AG20443 (cell line): ENCODE measurements at regions not wholly inside any gene's neighbourhood (a gene's known extent, or its start where the extent isn't known, plus 50 kb on each side); places are given as distances from the start of the nearest gene placed in this dataset.
A peak's percentile ranks its signal among the peaks of the same experiment; 100 is the strongest.

Source experiments
- DNase-seq: peaks from one replicate; pipeline ENCODE4 v3.0.0; 2012; ENCODE audit warnings: low spot score, mixed read lengths

DNA sequence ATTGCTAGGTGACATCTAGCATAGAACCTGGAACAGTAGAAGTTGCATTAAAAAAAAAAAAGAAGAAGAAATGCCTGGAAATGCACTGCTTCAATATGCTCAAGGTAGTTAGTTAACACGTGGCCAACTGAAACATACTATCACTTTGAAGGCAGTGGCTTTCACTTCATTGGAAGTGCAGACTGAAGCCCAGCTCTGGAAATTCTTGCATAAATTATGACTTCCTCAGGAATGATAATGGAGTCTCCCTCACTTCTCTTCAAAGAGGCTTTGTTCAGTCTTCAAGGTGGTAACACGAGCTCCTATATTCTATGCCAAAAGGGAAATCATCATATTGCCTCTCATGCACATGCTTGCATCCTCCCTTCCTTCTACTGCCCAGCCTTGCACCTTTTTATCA, 715.9 kb upstream of the API5 start:
- DNase-seq = no peak

DNA sequence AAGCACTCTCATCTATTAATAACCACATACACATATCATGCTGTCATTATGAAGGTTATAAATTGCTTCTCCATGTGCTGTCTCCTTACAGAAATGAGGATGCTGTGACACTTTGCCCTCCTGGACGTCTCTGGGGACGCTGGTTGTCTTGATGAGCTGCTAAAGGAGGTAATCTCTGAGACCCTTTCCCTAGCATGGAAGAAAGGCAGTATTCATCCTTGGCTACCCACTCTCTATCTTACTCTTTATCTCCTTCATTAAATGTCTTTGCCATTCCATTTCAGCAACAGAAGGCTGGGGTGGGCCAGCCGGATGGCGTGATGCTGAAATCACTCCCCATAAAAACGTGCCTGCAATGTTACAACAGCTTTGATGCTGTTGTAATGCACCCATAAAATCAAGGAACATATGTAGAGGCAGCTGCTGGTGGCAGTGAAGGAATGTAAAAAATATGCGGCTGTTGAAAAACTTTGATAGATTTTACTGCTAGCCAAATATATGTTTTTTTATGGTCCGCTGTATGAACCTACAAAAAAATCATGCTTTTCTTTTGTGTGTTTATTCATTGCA, 715.1 kb upstream of the API5 start:
- DNase-seq = no peak

DNA sequence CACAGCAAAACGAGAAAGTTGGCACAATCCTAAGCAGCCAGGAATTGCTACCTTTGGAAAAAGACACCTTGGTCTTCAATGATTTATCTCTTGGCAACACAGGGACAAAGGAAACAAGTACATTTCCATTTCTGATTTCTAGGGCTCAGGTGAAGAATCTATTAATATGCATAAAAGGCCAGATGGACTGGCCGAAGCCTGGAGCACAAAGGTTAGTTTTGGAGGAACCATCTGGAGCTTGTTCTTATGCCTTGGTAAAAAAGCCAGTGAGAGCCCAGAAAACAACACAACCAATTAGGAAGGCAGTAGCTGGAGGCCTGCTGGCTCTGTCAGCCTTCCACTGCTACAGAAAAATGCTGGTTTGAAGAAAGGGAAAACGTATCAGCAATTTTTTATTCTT, 713.5 kb upstream of the API5 start:
- no peak for DNase-seq

DNA sequence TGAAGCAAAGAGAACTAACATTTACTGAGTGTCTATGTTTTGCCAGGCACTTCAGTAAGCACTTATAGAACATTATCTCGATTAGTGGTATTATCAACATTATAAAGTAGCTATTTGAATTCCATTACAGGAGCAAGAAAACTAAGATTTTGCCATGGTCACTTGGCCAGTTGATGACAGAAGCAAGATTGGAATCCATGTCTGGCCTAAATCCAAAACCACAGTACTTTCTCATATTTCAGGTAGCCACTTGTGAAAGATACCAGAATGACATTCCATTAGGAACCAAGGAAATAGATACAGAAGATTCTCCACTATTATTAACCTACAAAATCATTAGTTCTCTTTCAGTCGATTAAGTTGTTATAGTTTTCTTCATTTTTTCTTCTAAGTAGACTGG, 691.0 kb upstream of the API5 start:
- DNase-seq = no peak

DNA sequence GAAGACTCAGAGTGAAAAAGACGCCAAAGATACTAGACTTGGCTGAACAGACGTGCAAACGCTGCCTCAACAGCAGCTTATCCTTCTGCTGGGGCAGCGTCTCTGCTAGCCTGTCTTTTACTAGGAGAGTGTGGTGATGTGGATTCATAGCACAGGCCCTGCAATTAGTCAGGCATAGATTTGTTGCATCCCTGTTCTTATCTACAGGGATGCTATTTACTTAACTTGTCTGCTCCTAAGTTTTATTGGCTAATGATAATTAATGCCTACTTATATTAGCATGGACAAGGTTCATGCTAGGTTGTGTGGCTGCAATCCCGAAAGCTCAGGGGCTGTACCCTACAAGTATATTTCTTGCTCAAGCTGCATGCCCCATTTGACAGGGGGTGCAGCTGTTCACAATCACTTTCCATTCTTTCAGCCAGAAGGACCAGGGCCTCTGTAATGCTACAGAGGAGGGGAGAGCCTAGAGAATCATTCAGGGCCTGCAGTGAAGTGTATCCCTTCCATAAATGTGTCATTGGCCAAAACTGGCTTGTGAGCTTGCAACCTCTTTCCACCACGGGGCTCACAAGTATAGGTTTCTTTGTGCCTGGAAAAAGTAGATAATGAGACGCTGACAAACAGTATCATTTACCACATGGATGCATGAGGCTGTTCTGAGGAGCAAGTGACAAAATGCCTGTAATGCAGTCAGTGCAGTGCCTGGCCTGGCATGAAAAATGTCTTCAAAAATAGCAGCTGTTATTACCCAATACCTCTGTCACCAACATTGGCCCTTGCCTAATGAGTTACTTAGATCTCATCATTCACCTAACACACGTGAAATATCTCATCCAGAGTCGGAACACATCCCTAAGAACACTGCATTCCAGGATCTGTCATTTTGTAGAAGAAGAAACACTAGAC, 685.8 kb upstream of the API5 start:
- DNase-seq = no peak

DNA sequence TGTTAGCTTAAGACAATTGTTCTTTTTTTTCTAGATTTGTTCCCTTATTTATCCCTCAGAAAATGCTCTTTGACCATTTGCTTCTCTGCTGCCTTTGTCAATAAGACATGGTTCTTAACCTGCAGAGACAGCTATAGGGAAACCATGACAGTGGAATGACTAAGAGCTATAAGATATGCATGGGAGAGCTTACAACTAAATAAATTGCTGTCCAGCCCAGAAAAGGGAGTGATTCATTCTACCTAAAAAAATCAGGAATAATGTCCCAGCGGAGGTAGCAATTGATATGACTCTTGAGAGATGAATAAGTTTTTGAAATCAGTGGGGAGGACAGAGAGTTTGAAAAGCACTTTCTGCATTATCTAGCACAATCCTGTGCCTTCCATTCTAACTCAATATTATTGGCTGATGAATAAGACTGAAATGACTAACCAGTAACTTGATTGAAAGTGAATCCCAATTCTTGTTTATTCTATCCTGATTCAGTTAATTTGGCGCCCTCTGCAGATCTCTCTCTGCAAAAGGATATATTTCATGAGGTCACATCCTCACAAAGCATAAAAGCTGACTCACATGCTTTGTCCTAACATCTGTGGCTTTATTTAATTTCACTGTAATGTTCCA, 680.5 kb upstream of the API5 start:
- DNase-seq = peak; percentile 8

DNA sequence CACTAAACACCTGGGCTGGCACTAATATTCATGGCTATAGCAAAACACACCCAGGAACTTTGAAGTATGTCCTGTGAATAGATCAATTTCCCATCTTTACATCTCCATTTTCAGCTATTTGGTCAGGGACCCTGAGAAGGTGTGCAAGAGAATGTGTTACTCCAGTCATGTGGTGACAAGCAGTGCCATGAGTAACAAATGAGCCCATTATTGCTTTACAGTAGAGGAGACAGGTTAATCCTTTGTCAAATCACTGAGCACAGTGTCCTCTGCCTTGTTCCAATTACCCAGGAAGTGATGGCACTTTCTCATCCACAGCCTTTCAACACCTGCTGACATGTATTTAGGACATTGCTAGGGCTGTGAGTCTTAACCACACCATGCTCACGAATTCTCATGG, 664.8 kb upstream of the API5 start:
- no peak for DNase-seq

DNA sequence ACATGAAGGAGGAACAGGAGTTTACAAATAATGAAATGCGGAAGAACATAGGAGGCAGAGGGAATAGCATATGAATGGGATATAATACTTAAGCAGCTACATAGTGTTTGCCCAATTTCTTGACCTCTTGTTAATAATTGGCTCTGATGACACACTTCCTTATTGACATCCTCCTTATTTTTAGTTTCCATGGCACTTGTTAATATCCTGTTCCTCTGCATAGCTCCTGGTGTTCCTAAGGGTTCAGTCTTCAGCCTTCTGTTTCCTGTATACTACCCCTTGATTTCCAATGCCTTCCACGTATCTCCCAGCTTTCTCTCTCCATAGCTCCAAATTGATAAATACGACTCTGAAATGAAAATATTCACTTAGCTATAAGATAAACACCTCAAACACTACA, 663.8 kb upstream of the API5 start:
- DNase-seq = no peak

DNA sequence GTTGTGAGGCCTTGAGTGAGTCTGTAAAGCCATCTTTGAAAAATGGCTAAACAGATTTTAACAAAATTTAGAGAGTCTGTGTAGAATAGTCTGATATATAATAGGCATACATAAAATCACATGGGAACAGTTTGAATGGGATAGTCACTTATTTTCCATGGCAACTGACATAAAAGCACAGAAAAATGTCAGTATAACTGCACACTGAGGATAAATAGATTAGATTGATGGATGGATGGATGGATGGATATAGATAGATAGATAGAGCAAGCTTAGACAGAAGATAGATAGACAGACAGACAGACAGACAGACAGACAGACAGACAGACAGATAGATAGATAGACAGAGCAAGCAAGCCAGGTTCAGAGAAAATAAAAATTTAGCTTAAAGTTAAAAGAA, 660.2 kb upstream of the API5 start:
- no peak for DNase-seq

DNA sequence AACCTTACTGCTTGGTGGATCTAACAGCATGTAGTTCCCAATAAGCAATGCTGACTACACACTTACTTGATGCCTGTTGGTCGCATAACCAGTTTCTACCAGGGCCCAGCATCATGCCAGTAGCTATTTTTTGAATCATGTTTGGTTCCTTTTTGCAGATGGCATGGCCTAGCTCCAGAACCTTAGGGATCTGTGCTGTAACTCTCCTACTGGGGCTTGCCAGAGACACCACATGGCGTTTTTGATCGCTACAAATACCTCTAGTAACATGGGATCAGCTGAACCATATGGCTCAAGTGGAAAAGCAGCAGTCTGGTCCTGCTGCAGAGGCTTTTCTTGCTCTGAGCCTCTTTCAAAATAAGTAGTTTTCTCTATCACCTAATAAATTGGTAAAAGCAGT, 654.6 kb upstream of the API5 start:
- DNase-seq = no peak

DNA sequence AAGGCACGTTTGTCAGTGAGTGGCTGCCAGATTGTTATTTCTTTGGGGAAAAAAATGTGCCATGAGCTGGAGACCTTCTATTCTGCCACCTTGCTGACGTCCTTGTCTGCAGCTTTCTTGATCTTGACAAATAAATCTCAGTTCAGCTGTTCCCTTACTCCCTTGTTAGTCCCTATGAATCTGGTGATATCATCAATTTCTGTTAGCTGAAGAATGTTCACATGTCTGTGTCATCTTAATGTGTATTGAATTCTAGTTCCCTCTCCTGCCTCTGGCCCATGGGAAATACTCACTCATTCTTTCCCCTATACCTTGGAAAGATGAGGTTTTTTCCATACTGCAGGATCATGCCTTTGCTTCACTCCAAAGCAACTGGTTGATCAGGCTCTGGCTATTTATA, 649.9 kb upstream of the API5 start:
- DNase-seq = no peak

DNA sequence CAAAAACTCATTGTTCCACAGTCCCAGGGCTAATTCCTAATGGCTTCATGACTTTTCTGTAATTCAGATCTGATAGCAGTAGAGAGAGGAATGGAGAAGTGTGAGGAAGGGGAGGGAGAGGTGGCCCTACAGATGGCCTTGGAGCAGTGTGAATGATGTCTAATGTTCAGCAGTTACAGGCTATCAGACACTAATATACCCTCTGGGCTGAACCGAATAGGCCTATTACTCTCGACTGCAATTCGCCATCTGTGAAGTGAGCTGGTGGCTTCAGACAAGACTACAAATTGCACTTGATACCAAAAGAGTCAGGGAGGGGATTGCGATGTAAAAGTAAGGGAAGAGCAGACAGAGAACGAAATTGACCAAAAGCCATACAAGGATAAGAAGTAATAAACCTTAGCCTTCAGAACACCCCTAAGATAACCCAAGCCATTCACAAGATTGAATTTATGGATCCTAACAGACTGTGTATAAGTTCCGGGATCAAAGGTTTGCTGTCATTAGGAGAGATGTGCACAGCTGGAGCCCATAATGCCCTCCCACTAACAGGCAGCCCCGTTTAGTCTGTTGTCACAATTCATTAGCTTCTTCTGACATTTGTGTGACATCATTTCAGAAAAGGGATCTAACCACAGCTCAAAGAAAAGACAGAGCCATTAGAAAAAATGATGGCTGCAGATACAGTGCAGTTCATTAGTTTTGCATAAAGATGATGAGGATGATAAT, 642.4 kb upstream of the API5 start:
- no peak for DNase-seq

DNA sequence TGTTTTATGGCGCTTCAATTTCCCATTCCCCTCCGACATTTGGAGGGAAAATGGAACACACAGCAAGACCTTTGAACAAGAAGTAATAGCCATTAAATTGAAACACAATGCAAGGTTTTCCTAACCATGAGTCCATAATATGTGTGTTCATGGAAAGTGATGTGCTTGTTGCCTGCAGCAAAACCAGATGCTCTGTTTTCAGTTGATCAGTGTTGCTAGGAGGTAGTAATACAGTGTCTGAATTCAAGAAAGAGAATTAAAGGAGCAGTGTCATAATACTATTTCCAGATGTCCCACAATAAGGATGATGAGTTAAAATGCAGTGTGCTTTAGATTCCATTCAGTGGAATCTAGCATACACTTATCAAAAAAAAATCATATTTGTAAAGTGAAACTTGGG, 637.4 kb upstream of the API5 start:
- DNase-seq = no peak

DNA sequence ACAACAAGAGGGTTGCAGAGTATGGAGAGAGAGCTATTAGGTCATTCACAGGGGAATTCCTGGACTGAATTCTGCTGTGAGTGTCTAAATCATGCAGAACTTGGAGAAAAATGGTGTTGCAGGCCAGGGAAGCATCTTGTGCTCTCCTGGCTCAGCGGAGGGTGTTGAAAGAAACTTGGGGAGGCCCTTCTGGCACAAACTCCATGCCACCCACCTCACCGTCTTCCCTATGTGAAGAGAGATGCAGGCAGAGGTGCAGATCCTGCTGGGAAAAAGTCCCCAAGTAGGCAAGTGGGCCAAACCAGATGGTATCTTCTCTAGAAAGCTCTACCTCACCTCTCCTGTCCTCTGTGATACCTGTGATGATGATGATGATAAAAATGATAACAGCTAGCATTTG, 604.3 kb upstream of the API5 start:
- DNase-seq = no peak

DNA sequence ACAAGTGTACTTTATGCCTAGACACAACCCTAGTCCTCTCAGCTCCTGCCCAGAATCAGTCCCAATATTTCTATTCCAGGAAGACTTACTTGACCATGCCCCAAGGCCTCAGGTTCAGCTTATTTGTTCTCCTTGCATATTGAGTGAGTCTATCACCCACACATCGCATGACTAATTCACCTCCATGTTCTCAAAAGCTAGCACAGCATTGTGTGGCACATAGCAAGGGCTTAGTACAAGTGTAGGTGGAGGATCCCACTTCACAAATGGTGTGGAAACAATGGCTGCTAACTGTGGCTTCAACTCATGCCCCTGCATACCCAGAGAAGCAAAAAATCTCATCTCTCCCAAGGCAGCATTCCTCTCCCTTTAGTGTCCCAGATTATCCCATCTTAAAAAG, 602.6 kb upstream of the API5 start:
- DNase-seq = no peak

DNA sequence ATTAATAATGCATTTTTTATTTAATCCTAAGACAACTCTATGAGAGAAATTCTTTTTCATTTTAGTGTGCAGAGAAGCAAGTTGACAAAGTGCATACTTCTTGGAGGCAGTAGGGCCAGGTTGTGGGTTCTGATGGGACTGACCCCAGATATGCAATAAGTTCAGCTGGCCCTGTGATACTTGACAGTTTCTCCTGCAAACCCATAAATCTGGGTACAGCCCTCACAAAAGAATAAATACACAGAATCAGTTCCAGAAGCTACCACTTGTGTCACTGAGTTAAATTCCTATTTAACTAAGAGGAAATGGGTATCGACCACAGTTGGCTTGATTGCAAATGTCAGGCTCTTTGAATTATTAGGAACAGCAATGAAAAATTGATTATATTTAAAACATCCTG, 598.5 kb upstream of the API5 start:
- DNase-seq = no peak

DNA sequence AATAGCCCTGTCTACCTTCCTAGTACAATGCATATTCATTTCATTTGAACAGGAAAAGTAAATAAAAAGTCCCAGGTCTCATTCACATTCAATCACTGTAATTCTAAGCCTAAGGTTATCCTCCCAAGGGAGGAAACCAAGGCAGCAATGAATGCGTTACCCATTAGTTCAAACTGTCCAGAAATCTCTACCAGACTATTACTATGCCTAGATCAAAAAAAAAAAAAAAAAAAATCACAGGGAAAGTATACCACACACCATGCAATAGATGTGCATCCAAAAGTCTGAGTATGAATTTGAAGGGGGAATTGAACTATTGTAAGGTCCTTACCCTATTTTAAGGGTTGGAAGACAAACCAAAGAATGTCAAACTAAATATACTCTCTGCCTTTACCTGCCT, 598.0 kb upstream of the API5 start:
- DNase-seq = no peak

DNA sequence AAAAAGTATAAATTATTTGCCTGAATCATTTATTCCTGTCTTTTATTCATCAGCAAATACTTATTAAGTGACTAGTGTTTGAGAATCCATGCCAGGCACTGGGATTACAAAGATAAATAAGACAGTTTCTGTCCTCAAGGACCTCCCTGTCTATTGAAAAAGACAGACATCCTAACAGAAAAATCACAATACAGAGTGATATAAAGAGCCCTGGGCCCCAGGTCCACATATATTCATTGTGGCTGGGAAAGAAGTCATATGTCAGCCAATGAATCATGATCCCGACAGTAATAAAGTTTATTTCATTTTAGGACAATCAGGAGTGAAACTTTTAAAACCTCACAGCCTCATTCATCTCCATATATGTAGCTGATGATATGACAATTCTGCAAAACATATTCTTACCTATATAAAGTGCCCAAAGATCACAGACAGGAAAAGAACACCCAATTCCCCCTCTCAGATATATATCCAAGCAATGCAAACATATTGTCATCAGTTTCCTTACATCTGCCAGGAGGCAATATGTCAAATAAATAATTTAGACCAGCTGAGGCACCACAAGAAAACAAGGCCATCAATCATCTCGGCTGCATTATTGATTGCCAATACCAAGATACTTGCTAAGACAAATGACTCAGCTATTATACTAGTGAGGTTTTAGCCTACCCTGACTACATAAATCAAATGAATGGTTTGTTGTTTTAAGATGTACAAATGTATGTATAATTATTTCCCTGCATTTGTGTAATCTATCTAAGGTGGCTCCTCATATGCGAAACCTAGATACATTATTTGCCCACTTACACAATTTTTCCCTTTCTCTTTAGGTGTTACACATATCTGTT, 590.9 kb upstream of the API5 start:
- DNase-seq = no peak

DNA sequence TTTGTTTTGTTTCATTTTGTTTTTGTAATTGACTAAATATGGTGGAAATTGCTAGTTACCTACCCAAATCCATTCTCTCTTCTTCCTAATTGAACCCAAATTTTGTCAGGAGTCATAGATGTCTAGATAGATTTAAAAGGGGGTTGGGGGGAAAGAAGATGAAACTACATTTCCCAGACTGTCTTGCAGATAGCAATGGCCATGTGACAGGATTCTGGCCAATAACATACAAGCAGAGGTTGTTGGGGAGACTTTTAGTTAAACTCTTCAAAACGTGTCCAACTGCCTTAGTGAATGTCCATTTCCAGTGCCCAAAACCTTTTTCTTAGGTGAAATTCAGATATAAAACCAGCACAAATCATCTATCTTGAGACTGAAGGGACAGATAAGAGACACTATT, 583.9 kb upstream of the API5 start:
- DNase-seq = no peak

DNA sequence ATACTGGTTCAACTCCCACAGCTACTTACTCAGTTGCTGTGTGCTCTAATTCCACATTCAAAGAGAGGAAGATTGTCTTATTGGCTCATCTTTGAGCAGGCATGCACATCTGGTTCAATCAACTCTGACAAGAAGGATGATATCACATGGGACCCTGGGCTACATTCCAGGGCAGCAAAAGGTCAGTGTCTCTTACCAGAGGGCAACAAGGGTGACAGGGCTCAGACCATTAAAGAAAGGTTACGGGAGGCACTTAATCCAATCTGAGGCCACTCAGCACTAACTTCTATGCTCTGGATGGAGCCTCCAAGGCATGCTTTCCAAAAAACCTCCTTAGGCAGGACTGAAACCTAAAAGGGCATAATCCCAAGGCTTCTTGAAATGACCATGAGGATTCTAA, 549.4 kb upstream of the API5 start:
- DNase-seq = no peak

DNA sequence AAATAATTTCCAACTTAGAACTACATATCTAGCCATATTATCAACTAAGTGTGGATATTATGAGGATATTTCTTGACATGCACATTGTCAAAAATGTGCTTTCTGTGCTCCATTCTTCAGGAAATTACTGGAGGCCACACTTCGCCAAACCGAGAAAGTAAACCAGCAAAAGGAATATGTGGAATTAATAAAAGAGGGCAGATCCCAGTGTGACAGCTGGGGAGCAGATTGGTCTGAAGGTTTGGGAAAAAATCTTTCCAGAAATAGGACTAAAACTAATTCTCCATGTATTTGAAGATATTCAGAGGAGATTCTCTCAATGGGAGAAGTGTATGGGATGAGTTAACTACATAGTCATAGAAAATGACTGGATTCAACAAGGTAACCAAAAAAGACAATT, 546.9 kb upstream of the API5 start:
- DNase-seq = no peak

DNA sequence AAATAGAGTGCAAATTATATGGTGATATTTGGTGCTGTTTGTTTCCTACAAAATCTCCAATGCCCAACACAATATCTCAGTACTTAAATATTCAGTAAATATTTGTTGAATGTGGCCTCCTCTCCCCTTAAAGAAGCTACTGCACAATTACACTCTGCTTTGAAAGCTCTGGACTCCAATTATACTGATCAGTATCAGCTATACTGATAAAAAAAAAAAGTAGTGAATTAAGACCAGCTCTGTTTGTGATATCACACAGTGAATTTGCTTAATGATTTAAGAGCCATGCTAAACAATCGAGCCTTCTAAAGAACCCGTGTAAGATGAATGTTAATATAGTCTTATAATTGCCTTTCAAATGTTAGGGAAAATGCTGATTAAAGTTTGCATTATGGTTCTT, 543.2 kb upstream of the API5 start:
- no peak for DNase-seq
